ENCODE measurements at regions not wholly inside any gene's neighbourhood (a gene's known extent, or its start where the extent isn't known, plus 50 kb on each side); places are given as distances from the start of the nearest gene placed in this dataset.

DNA sequence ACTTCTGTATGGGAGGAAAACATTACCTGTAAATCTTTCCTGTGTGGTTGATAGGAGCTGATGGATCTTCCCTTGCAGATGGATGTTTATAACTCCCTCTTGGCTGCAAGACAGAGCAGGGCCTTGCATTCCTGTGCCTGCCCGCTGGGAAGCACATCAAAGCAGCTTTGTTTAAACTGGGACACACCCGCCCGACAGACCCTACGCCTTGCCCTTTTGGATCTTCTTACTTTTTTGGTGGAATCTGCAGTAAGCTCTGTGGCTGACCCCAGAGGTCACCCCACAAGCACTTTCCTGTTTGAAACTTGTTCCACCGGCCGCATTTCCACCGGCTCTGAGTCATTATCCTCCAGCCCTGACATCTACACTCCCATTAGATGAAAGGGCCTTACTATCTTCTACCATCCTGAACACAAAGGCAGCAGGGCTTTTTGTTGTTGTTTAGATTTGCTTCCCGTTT is 244.1 kb upstream of the STT3B start (continued):
- TF ChIP-seq SRSF1 (optimal IDR thresholded peaks at IDR 0.05; ENCODE audit: low read depth, low read length) (no peak), MAFK (conservative IDR thresholded peaks at IDR 0.05 in 1 of 2, IDR thresholded peaks at IDR 0.05 in 1 of 2; ENCODE audit: low read length in 2 of 2) (no peak), RXRB (CRISPR knock-in tag; IDR thresholded peaks at IDR 0.05; ENCODE audit: borderline replicate concordance) (peak; percentile 87), ZNF33B (CRISPR knock-in tag; IDR thresholded peaks at IDR 0.05) (no peak), POGZ (CRISPR knock-in tag; IDR thresholded peaks at IDR 0.05) (peak; percentile 80), ZNF382 (CRISPR knock-in tag; IDR thresholded peaks at IDR 0.05; ENCODE audit: borderline replicate concordance) (no peak), RARA (CRISPR knock-in tag; IDR thresholded peaks at IDR 0.05) (peak; percentile 93), ZNF773 (CRISPR knock-in tag; IDR thresholded peaks at IDR 0.05; ENCODE audit: borderline replicate concordance) (no peak), ZNF703 (CRISPR knock-in tag; IDR thresholded peaks at IDR 0.05; ENCODE audit: borderline replicate concordance) (no peak), FOXJ3 (CRISPR knock-in tag; IDR thresholded peaks at IDR 0.05; ENCODE audit: borderline replicate concordance) (peak; percentile 74; the same call in 1 of the 2 replicates), ZBTB8A (CRISPR knock-in tag; IDR thresholded peaks at IDR 0.05; ENCODE audit: borderline replicate concordance, low read depth) (no peak), GABPB1 (CRISPR knock-in tag; IDR thresholded peaks at IDR 0.05) (0 out of 2 replicates have a peak, but pooled peaks have one; percentile 16), ZNF766 (CRISPR knock-in tag; IDR thresholded peaks at IDR 0.05; ENCODE audit: borderline replicate concordance) (no peak), POLR2A (IDR thresholded peaks at IDR 0.05; ENCODE audit: insufficient read depth in 1 of 2, low read depth in 2 of 2, low read length in 2 of 2) (no peak)
- TF ChIP-seq, protein P1, sequence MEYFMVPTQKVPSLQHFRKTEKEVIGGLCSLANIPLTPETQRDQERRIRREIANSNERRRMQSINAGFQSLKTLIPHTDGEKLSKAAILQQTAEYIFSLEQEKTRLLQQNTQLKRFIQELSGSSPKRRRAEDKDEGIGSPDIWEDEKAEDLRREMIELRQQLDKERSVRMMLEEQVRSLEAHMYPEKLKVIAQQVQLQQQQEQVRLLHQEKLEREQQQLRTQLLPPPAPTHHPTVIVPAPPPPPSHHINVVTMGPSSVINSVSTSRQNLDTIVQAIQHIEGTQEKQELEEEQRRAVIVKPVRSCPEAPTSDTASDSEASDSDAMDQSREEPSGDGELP (IDR thresholded peaks at IDR 0.05; ENCODE audit: borderline replicate concordance, low read depth): peak; percentile 65; the same call in 1 of the 2 replicates
- TF ChIP-seq, protein P2, sequence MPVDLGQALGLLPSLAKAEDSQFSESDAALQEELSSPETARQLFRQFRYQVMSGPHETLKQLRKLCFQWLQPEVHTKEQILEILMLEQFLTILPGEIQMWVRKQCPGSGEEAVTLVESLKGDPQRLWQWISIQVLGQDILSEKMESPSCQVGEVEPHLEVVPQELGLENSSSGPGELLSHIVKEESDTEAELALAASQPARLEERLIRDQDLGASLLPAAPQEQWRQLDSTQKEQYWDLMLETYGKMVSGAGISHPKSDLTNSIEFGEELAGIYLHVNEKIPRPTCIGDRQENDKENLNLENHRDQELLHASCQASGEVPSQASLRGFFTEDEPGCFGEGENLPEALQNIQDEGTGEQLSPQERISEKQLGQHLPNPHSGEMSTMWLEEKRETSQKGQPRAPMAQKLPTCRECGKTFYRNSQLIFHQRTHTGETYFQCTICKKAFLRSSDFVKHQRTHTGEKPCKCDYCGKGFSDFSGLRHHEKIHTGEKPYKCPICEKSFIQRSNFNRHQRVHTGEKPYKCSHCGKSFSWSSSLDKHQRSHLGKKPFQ (CRISPR knock-in tag; IDR thresholded peaks at IDR 0.05; ENCODE audit: insufficient replicate concordance): no peak
- TF ChIP-seq, protein P3, sequence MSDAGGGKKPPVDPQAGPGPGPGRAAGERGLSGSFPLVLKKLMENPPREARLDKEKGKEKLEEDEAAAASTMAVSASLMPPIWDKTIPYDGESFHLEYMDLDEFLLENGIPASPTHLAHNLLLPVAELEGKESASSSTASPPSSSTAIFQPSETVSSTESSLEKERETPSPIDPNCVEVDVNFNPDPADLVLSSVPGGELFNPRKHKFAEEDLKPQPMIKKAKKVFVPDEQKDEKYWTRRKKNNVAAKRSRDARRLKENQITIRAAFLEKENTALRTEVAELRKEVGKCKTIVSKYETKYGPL (CRISPR knock-in tag; IDR thresholded peaks at IDR 0.05): no peak
- TF ChIP-seq, protein P4, sequence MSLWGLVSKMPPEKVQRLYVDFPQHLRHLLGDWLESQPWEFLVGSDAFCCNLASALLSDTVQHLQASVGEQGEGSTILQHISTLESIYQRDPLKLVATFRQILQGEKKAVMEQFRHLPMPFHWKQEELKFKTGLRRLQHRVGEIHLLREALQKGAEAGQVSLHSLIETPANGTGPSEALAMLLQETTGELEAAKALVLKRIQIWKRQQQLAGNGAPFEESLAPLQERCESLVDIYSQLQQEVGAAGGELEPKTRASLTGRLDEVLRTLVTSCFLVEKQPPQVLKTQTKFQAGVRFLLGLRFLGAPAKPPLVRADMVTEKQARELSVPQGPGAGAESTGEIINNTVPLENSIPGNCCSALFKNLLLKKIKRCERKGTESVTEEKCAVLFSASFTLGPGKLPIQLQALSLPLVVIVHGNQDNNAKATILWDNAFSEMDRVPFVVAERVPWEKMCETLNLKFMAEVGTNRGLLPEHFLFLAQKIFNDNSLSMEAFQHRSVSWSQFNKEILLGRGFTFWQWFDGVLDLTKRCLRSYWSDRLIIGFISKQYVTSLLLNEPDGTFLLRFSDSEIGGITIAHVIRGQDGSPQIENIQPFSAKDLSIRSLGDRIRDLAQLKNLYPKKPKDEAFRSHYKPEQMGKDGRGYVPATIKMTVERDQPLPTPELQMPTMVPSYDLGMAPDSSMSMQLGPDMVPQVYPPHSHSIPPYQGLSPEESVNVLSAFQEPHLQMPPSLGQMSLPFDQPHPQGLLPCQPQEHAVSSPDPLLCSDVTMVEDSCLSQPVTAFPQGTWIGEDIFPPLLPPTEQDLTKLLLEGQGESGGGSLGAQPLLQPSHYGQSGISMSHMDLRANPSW (CRISPR knock-in tag; IDR thresholded peaks at IDR 0.05; ENCODE audit: borderline replicate concordance): no peak
- TF ChIP-seq, protein P5, sequence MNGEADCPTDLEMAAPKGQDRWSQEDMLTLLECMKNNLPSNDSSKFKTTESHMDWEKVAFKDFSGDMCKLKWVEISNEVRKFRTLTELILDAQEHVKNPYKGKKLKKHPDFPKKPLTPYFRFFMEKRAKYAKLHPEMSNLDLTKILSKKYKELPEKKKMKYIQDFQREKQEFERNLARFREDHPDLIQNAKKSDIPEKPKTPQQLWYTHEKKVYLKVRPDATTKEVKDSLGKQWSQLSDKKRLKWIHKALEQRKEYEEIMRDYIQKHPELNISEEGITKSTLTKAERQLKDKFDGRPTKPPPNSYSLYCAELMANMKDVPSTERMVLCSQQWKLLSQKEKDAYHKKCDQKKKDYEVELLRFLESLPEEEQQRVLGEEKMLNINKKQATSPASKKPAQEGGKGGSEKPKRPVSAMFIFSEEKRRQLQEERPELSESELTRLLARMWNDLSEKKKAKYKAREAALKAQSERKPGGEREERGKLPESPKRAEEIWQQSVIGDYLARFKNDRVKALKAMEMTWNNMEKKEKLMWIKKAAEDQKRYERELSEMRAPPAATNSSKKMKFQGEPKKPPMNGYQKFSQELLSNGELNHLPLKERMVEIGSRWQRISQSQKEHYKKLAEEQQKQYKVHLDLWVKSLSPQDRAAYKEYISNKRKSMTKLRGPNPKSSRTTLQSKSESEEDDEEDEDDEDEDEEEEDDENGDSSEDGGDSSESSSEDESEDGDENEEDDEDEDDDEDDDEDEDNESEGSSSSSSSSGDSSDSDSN (CRISPR knock-in tag; IDR thresholded peaks at IDR 0.05): peak; percentile 51
- TF ChIP-seq, protein P6, sequence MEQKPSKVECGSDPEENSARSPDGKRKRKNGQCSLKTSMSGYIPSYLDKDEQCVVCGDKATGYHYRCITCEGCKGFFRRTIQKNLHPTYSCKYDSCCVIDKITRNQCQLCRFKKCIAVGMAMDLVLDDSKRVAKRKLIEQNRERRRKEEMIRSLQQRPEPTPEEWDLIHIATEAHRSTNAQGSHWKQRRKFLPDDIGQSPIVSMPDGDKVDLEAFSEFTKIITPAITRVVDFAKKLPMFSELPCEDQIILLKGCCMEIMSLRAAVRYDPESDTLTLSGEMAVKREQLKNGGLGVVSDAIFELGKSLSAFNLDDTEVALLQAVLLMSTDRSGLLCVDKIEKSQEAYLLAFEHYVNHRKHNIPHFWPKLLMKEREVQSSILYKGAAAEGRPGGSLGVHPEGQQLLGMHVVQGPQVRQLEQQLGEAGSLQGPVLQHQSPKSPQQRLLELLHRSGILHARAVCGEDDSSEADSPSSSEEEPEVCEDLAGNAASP (CRISPR knock-in tag; IDR thresholded peaks at IDR 0.05; ENCODE audit: borderline replicate concordance): 0 out of 2 replicates have a peak, but pooled peaks have one; percentile 53

Measured in HepG2 (cell line).